ENCODE measurements at regions not wholly inside any gene's neighbourhood (a gene's known extent, or its start where the extent isn't known, plus 50 kb on each side); places are given as distances from the start of the nearest gene placed in this dataset.

GRCh38 chr7:93830141-93830925 is 60.2 kb downstream of the TFPI2 start:
- intact Hi-C loops (cut with DNase I): no loop called here
- no peak overlapping the region for H3K27ac ChIP-seq
- 97% methylated on average over 1 of the region's 1 CpG for WGBS

GRCh38 chr7:93828260-93828659 is 62.3 kb downstream of the TFPI2 start:
- 52% methylated on average over 5 of the region's 5 CpGs for WGBS
- Histone ChIP-seq H3K4me1 (replicated peaks) (no peaks in the 10 kb centered on the region), H3K9me3 (no peaks in the 10 kb centered on the region), H3K27ac (no peak overlapping the region), H3K4me3 (no peak overlapping the region), H3K36me3 (no peaks in the 10 kb centered on the region), H3K27me3 (replicated peaks; ENCODE audit: insufficient read depth) (no peaks in the 10 kb centered on the region)
- TF ChIP-seq CTCF (IDR thresholded peaks at IDR 0.05): no peak
- TF ChIP-seq POLR2A (IDR thresholded peaks at IDR 0.05): no peak
- TF ChIP-seq POLR2AphosphoS5 (IDR thresholded peaks at IDR 0.05): no peak
- DNase-seq (ENCODE audit: low spot score): no peak
- intact Hi-C loops (cut with DNase I): no loop called here

More at GRCh38 chr7:93830141-93830925, 60.2 kb downstream of the TFPI2 start:
- Histone ChIP-seq H3K9me3 (no peaks in the 10 kb centered on the region), H3K27me3 (replicated peaks; ENCODE audit: insufficient read depth) (no peaks in the 10 kb centered on the region), H3K4me1 (replicated peaks) (no peaks in the 10 kb centered on the region), H3K36me3 (no peaks in the 10 kb centered on the region), H3K4me3 (no peak overlapping the region)
- TF ChIP-seq CTCF (IDR thresholded peaks at IDR 0.05) (no peak), POLR2AphosphoS5 (IDR thresholded peaks at IDR 0.05) (no peak), POLR2A (IDR thresholded peaks at IDR 0.05) (no peak)
- DNase-seq (ENCODE audit: low spot score): no peak

GRCh38 chr7:93823621-93824020 is 66.9 kb downstream of the TFPI2 start:
- Histone ChIP-seq H3K36me3 (no peaks in the 10 kb centered on the region), H3K27ac (no peak overlapping the region), H3K27me3 (replicated peaks; ENCODE audit: insufficient read depth) (no peaks in the 10 kb centered on the region), H3K9me3 (no peaks in the 10 kb centered on the region), H3K4me1 (replicated peaks) (no peaks in the 10 kb centered on the region), H3K4me3 (no peak overlapping the region)
- no peak for DNase-seq (ENCODE audit: low spot score)
- TF ChIP-seq CTCF (IDR thresholded peaks at IDR 0.05): no peak
- no peak for TF ChIP-seq POLR2A (IDR thresholded peaks at IDR 0.05)
- TF ChIP-seq POLR2AphosphoS5 (IDR thresholded peaks at IDR 0.05): no peak
- WGBS: 86% methylated on average over 1 of the region's 1 CpG
- intact Hi-C loops (cut with DNase I): no loop called here

GRCh38 chr7:93821463-93821862 is 69.1 kb downstream of the TFPI2 start:
- TF ChIP-seq CTCF (IDR thresholded peaks at IDR 0.05) (no peak), POLR2AphosphoS5 (IDR thresholded peaks at IDR 0.05) (no peak), POLR2A (IDR thresholded peaks at IDR 0.05) (no peak)
- Histone ChIP-seq H3K36me3 (no peaks in the 10 kb centered on the region), H3K4me3 (no peak overlapping the region), H3K27me3 (replicated peaks; ENCODE audit: insufficient read depth) (no peaks in the 10 kb centered on the region), H3K27ac (no peak overlapping the region), H3K9me3 (no peaks in the 10 kb centered on the region), H3K4me1 (replicated peaks) (no peaks in the 10 kb centered on the region)
- intact Hi-C loops (cut with DNase I): no loop called here
- DNase-seq (ENCODE audit: low spot score): no peak
- 53% methylated on average over 1 of the region's 1 CpG for WGBS

GRCh38 chr7:93819699-93820098 is 70.9 kb downstream of the TFPI2 start:
- Histone ChIP-seq H3K27me3 (replicated peaks; ENCODE audit: insufficient read depth) (no peaks in the 10 kb centered on the region), H3K9me3 (no peaks in the 10 kb centered on the region), H3K27ac (no peak overlapping the region), H3K4me3 (no peak overlapping the region), H3K36me3 (no peaks in the 10 kb centered on the region), H3K4me1 (replicated peaks) (no peaks in the 10 kb centered on the region)
- TF ChIP-seq POLR2AphosphoS5 (IDR thresholded peaks at IDR 0.05): no peak
- TF ChIP-seq CTCF (IDR thresholded peaks at IDR 0.05): no peak
- no peak for DNase-seq (ENCODE audit: low spot score)
- WGBS: 84% methylated on average over 7 of the region's 7 CpGs
- intact Hi-C loops (cut with DNase I): no loop called here
